ENCODE measurements at regions not wholly inside any gene's neighbourhood (a gene's known extent, or its start where the extent isn't known, plus 50 kb on each side); places are given as distances from the start of the nearest gene placed in this dataset.

DNA sequence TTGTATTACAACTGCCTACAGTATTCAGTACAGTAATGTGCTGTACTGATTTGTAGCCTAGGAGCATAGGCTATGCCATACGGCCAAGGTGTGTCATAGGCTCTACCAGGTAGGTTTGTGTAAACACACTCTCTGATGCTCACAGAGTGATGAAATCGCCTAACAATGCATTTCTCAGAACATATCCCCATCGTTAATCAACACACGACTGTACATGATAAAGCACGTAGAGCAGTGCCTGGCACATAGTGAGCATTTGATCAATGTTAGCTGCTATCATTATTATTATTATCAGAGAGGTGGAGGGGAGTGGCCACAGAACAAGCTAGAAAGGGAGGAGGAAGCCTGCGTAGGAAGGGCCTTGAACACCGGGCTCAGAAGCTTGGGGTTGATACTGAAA lies 81.1 kb upstream of the LHX1 start:
- no peaks in the 10 kb centered on the region for H3K9me3 ChIP-seq
- H3K27ac ChIP-seq = no peak overlapping the region
- H3K4me1 ChIP-seq = peaks cover 3% of the 10 kb centered on the region
- H3K27me3 ChIP-seq = peaks cover 76% of the 10 kb centered on the region
- TF ChIP-seq POLR2AphosphoS5 (IDR thresholded peaks at IDR 0.05) = no peak
- no peak for TF ChIP-seq EP300 (IDR thresholded peaks at IDR 0.05)
- DNase-seq (ENCODE audit: low spot score in 2 of 2) = no peak
- no peaks in the 10 kb centered on the region for H3K36me3 ChIP-seq
- 49% methylated on average over 7 of the region's 7 CpGs for WGBS
- no peak overlapping the region for H3K4me3 ChIP-seq

DNA sequence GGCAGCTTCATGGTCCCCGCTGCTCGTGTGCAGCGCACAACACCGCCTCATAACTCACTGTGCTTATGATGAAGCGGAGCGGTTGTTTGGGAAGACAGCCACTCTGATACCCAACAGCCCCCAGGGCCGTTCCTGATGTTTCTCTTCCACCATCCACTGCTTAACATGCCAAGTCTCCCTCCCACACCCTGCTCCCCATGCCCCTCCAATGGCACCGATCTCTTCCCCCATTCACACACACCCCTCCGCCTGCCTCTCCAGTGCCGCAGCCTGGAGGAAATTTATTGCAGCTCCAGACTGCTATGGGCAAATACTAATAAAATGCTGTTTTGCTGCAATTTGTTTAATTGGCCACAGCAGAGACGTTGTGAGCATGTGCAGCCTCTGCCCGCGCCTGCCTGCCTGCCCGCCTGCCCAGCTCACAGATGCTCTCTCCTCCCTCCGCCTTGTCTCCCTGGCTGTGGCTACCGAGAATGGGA lies 80.3 kb upstream of the LHX1 start:
- Histone ChIP-seq H3K9me3 (no peaks in the 10 kb centered on the region), H3K4me3 (no peak overlapping the region), H3K36me3 (no peaks in the 10 kb centered on the region), H3K27ac (no peak overlapping the region), H3K4me1 (peaks cover 3% of the 10 kb centered on the region), H3K27me3 (peaks cover 77% of the 10 kb centered on the region)
- DNase-seq (ENCODE audit: low spot score in 2 of 2) = no peak
- no peak for TF ChIP-seq EP300 (IDR thresholded peaks at IDR 0.05)
- TF ChIP-seq, protein P1, sequence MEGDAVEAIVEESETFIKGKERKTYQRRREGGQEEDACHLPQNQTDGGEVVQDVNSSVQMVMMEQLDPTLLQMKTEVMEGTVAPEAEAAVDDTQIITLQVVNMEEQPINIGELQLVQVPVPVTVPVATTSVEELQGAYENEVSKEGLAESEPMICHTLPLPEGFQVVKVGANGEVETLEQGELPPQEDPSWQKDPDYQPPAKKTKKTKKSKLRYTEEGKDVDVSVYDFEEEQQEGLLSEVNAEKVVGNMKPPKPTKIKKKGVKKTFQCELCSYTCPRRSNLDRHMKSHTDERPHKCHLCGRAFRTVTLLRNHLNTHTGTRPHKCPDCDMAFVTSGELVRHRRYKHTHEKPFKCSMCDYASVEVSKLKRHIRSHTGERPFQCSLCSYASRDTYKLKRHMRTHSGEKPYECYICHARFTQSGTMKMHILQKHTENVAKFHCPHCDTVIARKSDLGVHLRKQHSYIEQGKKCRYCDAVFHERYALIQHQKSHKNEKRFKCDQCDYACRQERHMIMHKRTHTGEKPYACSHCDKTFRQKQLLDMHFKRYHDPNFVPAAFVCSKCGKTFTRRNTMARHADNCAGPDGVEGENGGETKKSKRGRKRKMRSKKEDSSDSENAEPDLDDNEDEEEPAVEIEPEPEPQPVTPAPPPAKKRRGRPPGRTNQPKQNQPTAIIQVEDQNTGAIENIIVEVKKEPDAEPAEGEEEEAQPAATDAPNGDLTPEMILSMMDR (IDR thresholded peaks at IDR 0.05) = no peak
- no peak for TF ChIP-seq POLR2A (IDR thresholded peaks at IDR 0.05)
- TF ChIP-seq POLR2AphosphoS5 (IDR thresholded peaks at IDR 0.05) = no peak
- 34% methylated on average over 12 of the region's 16 CpGs for WGBS

DNA sequence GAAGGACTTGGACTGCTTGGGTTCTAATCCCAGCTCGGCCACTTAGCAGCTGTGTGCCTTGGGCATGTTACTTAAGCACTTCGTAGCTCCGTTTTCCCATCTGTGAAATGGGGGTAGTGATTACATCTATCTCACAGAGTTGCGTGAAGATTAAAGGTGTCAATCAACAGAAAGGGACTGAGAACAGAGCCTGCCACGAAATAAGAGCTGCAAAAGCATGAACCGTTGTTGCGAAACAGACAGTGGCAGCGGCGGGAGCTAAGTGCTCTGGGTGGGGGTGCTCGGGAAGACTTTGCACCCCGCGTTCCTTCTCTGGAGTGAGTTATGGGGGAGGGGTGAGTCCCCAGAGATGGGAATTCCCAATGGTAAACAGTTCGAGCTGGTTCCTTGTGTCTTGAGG lies 79.6 kb upstream of the LHX1 start:
- no peak for TF ChIP-seq POLR2A (IDR thresholded peaks at IDR 0.05)
- TF ChIP-seq, protein P1 (IDR thresholded peaks at IDR 0.05) = no peak
- TF ChIP-seq POLR2AphosphoS5 (IDR thresholded peaks at IDR 0.05) = no peak
- no peak for TF ChIP-seq EP300 (IDR thresholded peaks at IDR 0.05)
- 62% methylated on average over 13 of the region's 13 CpGs for WGBS
- H3K4me1 ChIP-seq = peaks cover 3% of the 10 kb centered on the region
- H3K27me3 ChIP-seq = peaks cover 70% of the 10 kb centered on the region
- H3K9me3 ChIP-seq = no peaks in the 10 kb centered on the region
- no peak overlapping the region for H3K27ac ChIP-seq
- H3K4me3 ChIP-seq = no peak overlapping the region
- H3K36me3 ChIP-seq = no peaks in the 10 kb centered on the region
- DNase-seq (ENCODE audit: low spot score in 2 of 2) = no peak

DNA sequence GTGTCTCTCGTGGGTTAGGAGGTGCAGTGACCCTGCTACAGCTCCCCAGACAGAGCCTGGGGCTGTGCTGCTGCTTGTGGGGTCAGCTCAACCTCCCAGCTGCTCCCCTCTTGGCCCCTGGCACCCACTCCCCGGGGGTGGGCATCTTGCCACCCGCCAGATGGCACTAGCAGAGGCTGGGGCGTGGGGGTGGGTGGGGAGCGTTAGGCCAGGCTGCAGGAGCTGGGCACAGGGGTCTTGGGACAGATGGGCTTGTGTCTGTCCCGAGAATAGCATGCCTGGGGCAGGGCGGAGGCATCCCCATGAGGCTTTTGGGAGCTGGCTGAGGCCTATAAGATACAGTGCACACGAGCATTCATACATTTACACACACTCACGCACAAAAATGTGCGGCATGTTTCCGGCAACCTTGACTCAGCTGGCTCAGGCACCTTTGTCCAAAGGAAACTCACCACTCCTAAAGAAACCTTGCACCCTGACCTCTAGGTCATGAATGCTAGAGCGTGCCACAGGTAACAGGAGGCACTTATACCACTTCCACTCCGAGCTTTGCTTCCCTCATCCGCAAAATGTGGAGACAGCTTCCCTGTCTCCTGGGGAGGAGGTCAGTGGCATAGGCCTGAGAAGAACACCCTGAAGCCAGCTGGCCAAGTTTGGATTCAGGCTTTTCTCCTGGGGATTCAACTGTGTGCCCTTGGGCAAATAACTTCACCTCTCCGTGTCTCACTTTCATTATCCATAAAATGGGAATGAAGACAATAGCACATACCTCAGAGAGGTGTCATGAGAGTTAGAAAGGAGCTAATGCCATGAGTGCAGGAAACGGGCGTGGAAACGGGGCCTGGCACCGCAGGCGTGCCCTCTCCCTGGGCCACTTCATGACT lies 78.9 kb upstream of the LHX1 start:
- TF ChIP-seq POLR2A (IDR thresholded peaks at IDR 0.05) (no peak), EP300 (IDR thresholded peaks at IDR 0.05) (no peak), POLR2AphosphoS5 (IDR thresholded peaks at IDR 0.05) (no peak)
- TF ChIP-seq, protein P1 (IDR thresholded peaks at IDR 0.05) = no peak
- no peaks in the 10 kb centered on the region for H3K9me3 ChIP-seq
- H3K4me1 ChIP-seq = peaks cover 3% of the 10 kb centered on the region
- DNase-seq (ENCODE audit: low spot score in 2 of 2) = no peak
- peaks cover 74% of the 10 kb centered on the region for H3K27me3 ChIP-seq
- no peaks in the 10 kb centered on the region for H3K36me3 ChIP-seq
- no peak overlapping the region for H3K4me3 ChIP-seq
- no peak overlapping the region for H3K27ac ChIP-seq
- WGBS = 86% methylated on average over 14 of the region's 20 CpGs

DNA sequence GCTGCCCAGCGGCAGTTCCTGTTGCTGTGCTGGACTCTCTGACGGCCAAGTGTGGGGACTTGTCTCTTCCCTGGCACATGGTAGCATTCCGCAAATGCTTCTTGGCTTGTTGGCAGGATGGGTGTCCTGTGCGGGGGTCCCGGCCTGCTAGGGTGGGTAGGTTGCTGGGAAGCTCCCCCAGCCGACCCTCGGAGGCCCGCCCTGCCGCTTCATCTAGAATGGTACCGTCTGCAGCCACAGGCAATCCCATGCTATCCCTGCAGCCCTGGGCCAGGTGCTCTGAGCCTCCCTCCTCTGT lies 78.3 kb upstream of the LHX1 start:
- Histone ChIP-seq H3K36me3 (no peaks in the 10 kb centered on the region), H3K27ac (no peak overlapping the region), H3K27me3 (peaks cover 77% of the 10 kb centered on the region), H3K4me3 (no peak overlapping the region), H3K4me1 (peaks cover 3% of the 10 kb centered on the region), H3K9me3 (no peaks in the 10 kb centered on the region)
- TF ChIP-seq, protein P1 (IDR thresholded peaks at IDR 0.05) = no peak
- TF ChIP-seq POLR2AphosphoS5 (IDR thresholded peaks at IDR 0.05) (no peak), EP300 (IDR thresholded peaks at IDR 0.05) (no peak), POLR2A (IDR thresholded peaks at IDR 0.05) (no peak)
- 79% methylated on average over 9 of the region's 10 CpGs for WGBS
- no peak for DNase-seq (ENCODE audit: low spot score in 2 of 2)

All from suprapubic skin (tissue), 4 donors.